ENCODE measurements at regions not wholly inside any gene's neighbourhood (a gene's known extent, or its start where the extent isn't known, plus 50 kb on each side); places are given as distances from the start of the nearest gene placed in this dataset.

DNA sequence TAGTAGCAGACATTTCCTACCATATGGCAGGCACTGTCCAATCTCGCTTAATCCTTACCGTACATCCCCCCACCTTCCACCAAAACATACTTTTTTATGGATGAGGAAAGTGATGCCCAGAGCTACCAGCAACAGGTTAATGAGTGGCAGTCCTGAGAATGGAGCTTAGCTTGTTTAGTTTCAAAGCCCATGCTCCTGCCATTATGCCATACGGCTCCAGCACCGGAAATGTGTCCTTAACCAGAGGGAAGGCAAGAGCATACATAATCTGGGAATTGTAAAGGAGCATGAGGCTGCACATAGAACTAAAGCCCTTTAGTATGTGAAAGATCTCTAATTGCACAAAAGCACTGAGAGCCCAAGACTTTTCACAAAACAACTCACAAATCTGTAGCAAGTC is 155.9 kb upstream of the PHYHIPL start:
- TF ChIP-seq, protein P1, sequence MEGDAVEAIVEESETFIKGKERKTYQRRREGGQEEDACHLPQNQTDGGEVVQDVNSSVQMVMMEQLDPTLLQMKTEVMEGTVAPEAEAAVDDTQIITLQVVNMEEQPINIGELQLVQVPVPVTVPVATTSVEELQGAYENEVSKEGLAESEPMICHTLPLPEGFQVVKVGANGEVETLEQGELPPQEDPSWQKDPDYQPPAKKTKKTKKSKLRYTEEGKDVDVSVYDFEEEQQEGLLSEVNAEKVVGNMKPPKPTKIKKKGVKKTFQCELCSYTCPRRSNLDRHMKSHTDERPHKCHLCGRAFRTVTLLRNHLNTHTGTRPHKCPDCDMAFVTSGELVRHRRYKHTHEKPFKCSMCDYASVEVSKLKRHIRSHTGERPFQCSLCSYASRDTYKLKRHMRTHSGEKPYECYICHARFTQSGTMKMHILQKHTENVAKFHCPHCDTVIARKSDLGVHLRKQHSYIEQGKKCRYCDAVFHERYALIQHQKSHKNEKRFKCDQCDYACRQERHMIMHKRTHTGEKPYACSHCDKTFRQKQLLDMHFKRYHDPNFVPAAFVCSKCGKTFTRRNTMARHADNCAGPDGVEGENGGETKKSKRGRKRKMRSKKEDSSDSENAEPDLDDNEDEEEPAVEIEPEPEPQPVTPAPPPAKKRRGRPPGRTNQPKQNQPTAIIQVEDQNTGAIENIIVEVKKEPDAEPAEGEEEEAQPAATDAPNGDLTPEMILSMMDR (IDR thresholded peaks at IDR 0.05) = no peak
- no peak for TF ChIP-seq POLR2A (IDR thresholded peaks at IDR 0.05)
